Retinal pigment epithelial cell (primary cell): ENCODE measurements at regions not wholly inside any gene's neighbourhood (a gene's known extent, or its start where the extent isn't known, plus 50 kb on each side); places are given as distances from the start of the nearest gene placed in this dataset.
"Not testable (repeated sequence)": the region's sequence is repeated elsewhere in the genome, so short reads cannot be mapped to it uniquely, and the experiment has no call there.

Experiments
- DNase-seq: peaks from one replicate; pipeline ENCODE4 v3.0.0-alpha.2; 2010; ENCODE audit warnings: low read depth
- H3K4me3 ChIP-seq: 2 replicates; pipeline ENCODE4 v1.5.1; 2011; ENCODE audit warnings: mild to moderate bottlenecking, low read length, control low read depth, moderate library complexity
- CTCF ChIP-seq: conservative IDR thresholded peaks from 2 replicates; pipeline ENCODE4 v1.5.1; 2011; ENCODE audit warnings: low read depth, low read length, control low read depth, inconsistent platforms

GRCh38 chr6:119672725-119673124 is 323.2 kb upstream of the MAN1A1 start:
- DNase-seq: no peak
- no peak for TF ChIP-seq CTCF
- no peak overlapping the region for H3K4me3 ChIP-seq

- DNase-seq: no peak
- H3K4me3 ChIP-seq: no peak overlapping the region
- TF ChIP-seq CTCF: no peak
Observed at GRCh38 chr6:119671105-119671504, 321.5 kb upstream of the MAN1A1 start.

GRCh38 chr6:119669221-119669620 is 319.7 kb upstream of the MAN1A1 start:
- no peak for TF ChIP-seq CTCF
- no peak overlapping the region for H3K4me3 ChIP-seq
- no peak for DNase-seq

- DNase-seq, H3K4me3 ChIP-seq: not testable (repeated sequence)
Observed at GRCh38 chr6:119665432-119665831, 315.9 kb upstream of the MAN1A1 start.

GRCh38 chr6:119661628-119662027 is 312.1 kb upstream of the MAN1A1 start:
- DNase-seq: no peak
- H3K4me3 ChIP-seq: no peak overlapping the region
- TF ChIP-seq CTCF: no peak

GRCh38 chr6:119661078-119661477 is 311.5 kb upstream of the MAN1A1 start:
- H3K4me3 ChIP-seq: no peak overlapping the region
- DNase-seq: no peak

GRCh38 chr6:119658917-119659316 is 309.4 kb upstream of the MAN1A1 start:
- no peak for TF ChIP-seq CTCF
- H3K4me3 ChIP-seq: no peak overlapping the region
- DNase-seq: no peak

More at GRCh38 chr6:119661078-119661477, 311.5 kb upstream of the MAN1A1 start:
- no peak for TF ChIP-seq CTCF

- DNase-seq: no peak
- H3K4me3 ChIP-seq: no peak overlapping the region
- TF ChIP-seq CTCF: no peak
Observed at GRCh38 chr6:119655124-119655523, 305.6 kb upstream of the MAN1A1 start.
